H1 (cell line): ENCODE measurements at regions not wholly inside any gene's neighbourhood (a gene's known extent, or its start where the extent isn't known, plus 50 kb on each side); places are given as distances from the start of the nearest gene placed in this dataset.

Experiments used
- POLR2A ChIP-seq, 2 experiments: IDR thresholded peaks; 1 replicate in 1 of 2; 2 replicates in 1 of 2; pipeline ENCODE4 v1.6.1; 2011; ENCODE audit warnings: low read depth in 2 of 2, low read length in 2 of 2, mild to moderate bottlenecking in 2 of 2; ENCODE audit errors: control extremely low read depth in 1 of 2
- RAD21 ChIP-seq, 2 experiments: IDR thresholded peaks in 1 of 2; conservative IDR thresholded peaks in 1 of 2; 2 replicates each; pipeline ENCODE4 v1.6.1; 2011; ENCODE audit warnings: low read depth in 2 of 2, low read length in 2 of 2, improper control_type of control experiment in 1 of 2, inconsistent platforms in 1 of 2, mild to moderate bottlenecking in 1 of 2, moderate library complexity in 1 of 2
- TF ChIP-seq, protein P1 (sequence below), 3 experiments: IDR thresholded peaks; 1 replicate in 2 of 3; 2 replicates in 1 of 3; pipeline versions ENCODE4 v1.5.1 to v1.6.1; 2011; ENCODE audit warnings: low read length in 3 of 3, mild to moderate bottlenecking in 3 of 3, inconsistent platforms in 2 of 3, low read depth in 1 of 3, moderate library complexity in 1 of 3; ENCODE audit not compliant: insufficient read depth in 1 of 3; ENCODE audit errors: control extremely low read depth in 1 of 3

DNA sequence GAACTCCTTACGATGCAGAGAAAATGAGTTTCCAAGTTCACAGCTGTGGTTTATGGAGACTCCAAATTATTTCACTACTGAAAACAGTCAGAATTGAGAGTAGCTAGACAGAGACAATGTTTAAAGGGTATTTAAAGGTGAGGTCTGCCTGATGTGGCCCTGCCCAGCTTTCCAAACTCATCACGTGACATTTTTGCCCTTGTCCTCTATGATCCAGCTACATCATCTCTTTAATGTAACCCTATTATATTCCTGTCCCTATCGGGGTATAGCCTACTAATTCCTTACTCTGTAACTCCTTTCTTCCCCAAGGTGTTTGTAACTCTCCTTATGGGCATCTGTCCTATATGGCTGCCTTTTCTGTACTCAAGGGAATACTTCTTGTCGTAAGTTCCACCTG lies 297.2 kb downstream of the GRXCR1 start:
- TF ChIP-seq RAD21 (IDR thresholded peaks at IDR 0.05 in 1 of 2, conservative IDR thresholded peaks at IDR 0.05 in 1 of 2; ENCODE audit: low read depth in 2 of 2, low read length in 2 of 2) (no peak), POLR2A (IDR thresholded peaks at IDR 0.05; ENCODE audit: control extremely low read depth in 1 of 2, low read depth in 2 of 2, low read length in 2 of 2) (no peak)
- TF ChIP-seq, protein P1, sequence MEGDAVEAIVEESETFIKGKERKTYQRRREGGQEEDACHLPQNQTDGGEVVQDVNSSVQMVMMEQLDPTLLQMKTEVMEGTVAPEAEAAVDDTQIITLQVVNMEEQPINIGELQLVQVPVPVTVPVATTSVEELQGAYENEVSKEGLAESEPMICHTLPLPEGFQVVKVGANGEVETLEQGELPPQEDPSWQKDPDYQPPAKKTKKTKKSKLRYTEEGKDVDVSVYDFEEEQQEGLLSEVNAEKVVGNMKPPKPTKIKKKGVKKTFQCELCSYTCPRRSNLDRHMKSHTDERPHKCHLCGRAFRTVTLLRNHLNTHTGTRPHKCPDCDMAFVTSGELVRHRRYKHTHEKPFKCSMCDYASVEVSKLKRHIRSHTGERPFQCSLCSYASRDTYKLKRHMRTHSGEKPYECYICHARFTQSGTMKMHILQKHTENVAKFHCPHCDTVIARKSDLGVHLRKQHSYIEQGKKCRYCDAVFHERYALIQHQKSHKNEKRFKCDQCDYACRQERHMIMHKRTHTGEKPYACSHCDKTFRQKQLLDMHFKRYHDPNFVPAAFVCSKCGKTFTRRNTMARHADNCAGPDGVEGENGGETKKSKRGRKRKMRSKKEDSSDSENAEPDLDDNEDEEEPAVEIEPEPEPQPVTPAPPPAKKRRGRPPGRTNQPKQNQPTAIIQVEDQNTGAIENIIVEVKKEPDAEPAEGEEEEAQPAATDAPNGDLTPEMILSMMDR (IDR thresholded peaks at IDR 0.05; ENCODE audit: control extremely low read depth in 1 of 3, insufficient read depth in 1 of 3, low read depth in 1 of 3, low read length in 3 of 3) = no peak
